ENCODE measurements at regions not wholly inside any gene's neighbourhood (a gene's known extent, or its start where the extent isn't known, plus 50 kb on each side); places are given as distances from the start of the nearest gene placed in this dataset.

GRCh38 chr15:69744391-69745162 lies 292.0 kb downstream of the RPLP1 start:
- H3K4me3 ChIP-seq, result no peak overlapping the region
- no peaks in the 10 kb centered on the region for H3K27me3 ChIP-seq (replicated peaks; ENCODE audit: insufficient read depth)
- no peak for TF ChIP-seq CTCF (IDR thresholded peaks at IDR 0.05)
- H3K27ac ChIP-seq, result no peak overlapping the region
- no peaks in the 10 kb centered on the region for H3K9me3 ChIP-seq
- ATAC-seq (ENCODE audit: insufficient number of reproducible peaks, low FRiP score, low read depth), result no peak
- DNase-seq (ENCODE audit: low spot score), result no peak
- H3K36me3 ChIP-seq, result no peaks in the 10 kb centered on the region
- no peaks in the 10 kb centered on the region for H3K4me1 ChIP-seq (ENCODE audit: control insufficient read depth in 1 of 2, low read depth in 2 of 2)

GRCh38 chr15:69747193-69747592 lies 294.6 kb downstream of the RPLP1 start:
- no peaks in the 10 kb centered on the region for H3K9me3 ChIP-seq
- TF ChIP-seq CTCF (IDR thresholded peaks at IDR 0.05), result no peak
- no peak for ATAC-seq (ENCODE audit: insufficient number of reproducible peaks, low FRiP score, low read depth)

GRCh38 chr15:69748131-69748530 lies 295.5 kb downstream of the RPLP1 start:
- H3K27ac ChIP-seq, result no peak overlapping the region
- TF ChIP-seq CTCF (IDR thresholded peaks at IDR 0.05), result no peak
- no peak for ATAC-seq (ENCODE audit: insufficient number of reproducible peaks, low FRiP score, low read depth)
- H3K4me1 ChIP-seq (ENCODE audit: control insufficient read depth in 1 of 2, low read depth in 2 of 2), result no peaks in the 10 kb centered on the region
- H3K9me3 ChIP-seq, result no peaks in the 10 kb centered on the region
- no peak for DNase-seq (ENCODE audit: low spot score)
- H3K4me3 ChIP-seq, result no peak overlapping the region
- H3K27me3 ChIP-seq (replicated peaks; ENCODE audit: insufficient read depth), result no peaks in the 10 kb centered on the region
- H3K36me3 ChIP-seq, result no peaks in the 10 kb centered on the region

More at GRCh38 chr15:69747193-69747592, 294.6 kb downstream of the RPLP1 start:
- no peaks in the 10 kb centered on the region for H3K27me3 ChIP-seq (replicated peaks; ENCODE audit: insufficient read depth)
- H3K36me3 ChIP-seq, result no peaks in the 10 kb centered on the region
- no peak overlapping the region for H3K4me3 ChIP-seq
- no peaks in the 10 kb centered on the region for H3K4me1 ChIP-seq (ENCODE audit: control insufficient read depth in 1 of 2, low read depth in 2 of 2)
- no peak for DNase-seq (ENCODE audit: low spot score)
- H3K27ac ChIP-seq, result no peak overlapping the region

GRCh38 chr15:69748576-69749185 lies 296.1 kb downstream of the RPLP1 start:
- TF ChIP-seq CTCF (IDR thresholded peaks at IDR 0.05), result no peak
- DNase-seq (ENCODE audit: low spot score), result no peak
- H3K9me3 ChIP-seq, result no peaks in the 10 kb centered on the region
- ATAC-seq (ENCODE audit: insufficient number of reproducible peaks, low FRiP score, low read depth), result no peak
- no peak overlapping the region for H3K27ac ChIP-seq
- H3K4me3 ChIP-seq, result no peak overlapping the region
- no peaks in the 10 kb centered on the region for H3K27me3 ChIP-seq (replicated peaks; ENCODE audit: insufficient read depth)
- H3K4me1 ChIP-seq (ENCODE audit: control insufficient read depth in 1 of 2, low read depth in 2 of 2), result no peaks in the 10 kb centered on the region
- no peaks in the 10 kb centered on the region for H3K36me3 ChIP-seq

GRCh38 chr15:69749274-69749673 lies 296.7 kb downstream of the RPLP1 start:
- ATAC-seq (ENCODE audit: insufficient number of reproducible peaks, low FRiP score, low read depth), result no peak
- Histone ChIP-seq H3K27me3 (replicated peaks; ENCODE audit: insufficient read depth) (no peaks in the 10 kb centered on the region), H3K4me3 (no peak overlapping the region), H3K9me3 (no peaks in the 10 kb centered on the region), H3K36me3 (no peaks in the 10 kb centered on the region), H3K27ac (no peak overlapping the region), H3K4me1 (ENCODE audit: control insufficient read depth in 1 of 2, low read depth in 2 of 2) (no peaks in the 10 kb centered on the region)
- no peak for DNase-seq (ENCODE audit: low spot score)
- no peak for TF ChIP-seq CTCF (IDR thresholded peaks at IDR 0.05)
